GM21360 (cell line): ENCODE measurements at regions not wholly inside any gene's neighbourhood (a gene's known extent, or its start where the extent isn't known, plus 50 kb on each side); places are given as distances from the start of the nearest gene placed in this dataset.
"Not testable (repeated sequence)": the region's sequence is repeated elsewhere in the genome, so short reads cannot be mapped to it uniquely, and the experiment has no call there.

Source experiments
- ATAC-seq: cut with Tn5 transposase; IDR thresholded peaks from one replicate; pipeline ENCODE4 v1.9.1; 2021; ENCODE audit warnings: mild to moderate bottlenecking, moderate library complexity; ENCODE audit not compliant: unreplicated experiment

DNA sequence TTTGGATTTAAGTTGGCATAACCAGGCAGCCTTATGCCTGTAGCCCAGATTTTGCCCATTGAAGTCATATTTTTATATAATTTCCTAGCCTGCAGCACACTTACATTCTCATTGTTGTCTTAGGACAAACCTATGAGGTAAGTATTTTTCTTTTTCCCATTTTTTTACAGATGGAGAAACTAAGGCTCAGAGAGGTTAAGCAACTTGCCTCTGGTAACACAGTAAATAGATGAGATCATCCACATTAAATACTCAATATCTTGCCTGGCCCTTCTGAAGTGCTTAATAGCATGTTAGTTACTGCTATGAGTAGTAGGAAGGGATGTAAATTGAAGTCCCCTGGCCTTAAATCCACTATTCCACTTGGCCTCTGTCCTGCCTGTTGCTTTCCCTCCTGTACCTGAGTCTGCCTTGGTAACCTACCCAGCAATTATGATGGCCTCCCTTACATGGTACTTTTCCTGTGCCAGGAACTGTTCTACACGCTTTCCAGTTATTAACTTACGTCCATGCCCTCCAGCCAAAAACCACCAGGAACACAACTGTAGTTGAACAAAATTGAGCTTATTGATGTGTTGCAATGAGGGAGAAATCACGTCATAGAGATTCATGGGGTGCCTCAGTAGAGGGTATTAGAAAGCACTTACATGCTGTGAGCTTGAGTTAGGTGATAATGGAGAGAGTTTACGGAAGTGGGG is 111.6 kb upstream of the FGGY start:
- no peak for ATAC-seq

DNA sequence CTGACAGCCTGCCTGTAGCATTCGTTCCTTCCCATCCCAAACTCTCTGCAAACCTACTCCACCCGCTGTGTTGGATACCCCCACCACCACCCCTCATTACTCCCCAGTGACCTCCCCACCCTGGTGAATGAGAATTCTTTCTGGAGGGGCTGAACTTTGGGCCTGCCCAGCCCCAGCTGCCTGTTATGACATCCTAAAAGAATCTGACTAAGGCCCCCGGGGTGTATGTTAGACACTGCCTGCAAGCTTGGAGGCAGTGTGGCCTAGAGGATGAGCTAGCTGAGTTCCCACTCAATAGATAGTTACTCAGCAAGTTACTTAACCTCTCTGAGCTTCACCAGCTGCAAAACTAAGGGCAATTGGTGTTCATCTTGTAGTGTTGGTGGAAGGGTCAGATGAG is 110.2 kb upstream of the FGGY start:
- ATAC-seq: no peak

DNA sequence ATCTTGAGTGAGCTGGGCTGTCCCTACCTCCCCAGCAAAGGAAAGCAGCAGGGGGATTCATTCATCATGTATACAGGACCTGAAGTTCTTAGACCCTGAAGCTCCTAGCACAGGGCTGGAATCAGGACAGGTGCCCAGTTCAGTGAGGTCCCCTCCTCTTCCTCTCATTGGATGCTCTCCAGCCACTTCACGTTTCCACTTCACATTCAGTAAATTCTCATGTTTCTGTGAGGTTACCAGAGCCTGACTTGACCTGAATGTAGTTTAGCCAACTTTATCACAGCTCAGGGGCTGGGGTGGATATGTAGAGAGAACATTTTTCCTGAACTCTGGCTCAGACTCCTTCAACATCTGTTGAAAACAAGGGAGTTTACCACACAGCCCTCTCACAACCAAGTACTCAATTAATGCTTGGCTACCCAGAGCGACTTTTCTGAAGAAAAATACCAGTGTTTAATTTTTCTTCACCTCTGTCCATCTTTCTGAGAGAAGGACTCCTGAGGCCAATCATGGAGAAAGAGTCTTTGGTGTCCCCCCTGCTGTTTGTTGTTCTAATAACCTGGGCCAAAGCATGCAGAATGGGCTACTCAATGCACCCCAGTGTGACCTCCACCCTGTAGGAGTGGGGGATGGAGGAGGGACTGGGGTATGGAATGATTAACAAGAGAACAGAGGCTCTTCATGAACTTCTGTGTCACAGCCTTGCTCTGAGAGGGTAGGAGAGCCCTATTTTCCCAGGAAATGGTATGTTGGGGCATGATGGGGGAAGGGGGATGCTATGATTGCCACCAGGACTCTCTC is 108.3 kb upstream of the FGGY start:
- ATAC-seq: no peak

DNA sequence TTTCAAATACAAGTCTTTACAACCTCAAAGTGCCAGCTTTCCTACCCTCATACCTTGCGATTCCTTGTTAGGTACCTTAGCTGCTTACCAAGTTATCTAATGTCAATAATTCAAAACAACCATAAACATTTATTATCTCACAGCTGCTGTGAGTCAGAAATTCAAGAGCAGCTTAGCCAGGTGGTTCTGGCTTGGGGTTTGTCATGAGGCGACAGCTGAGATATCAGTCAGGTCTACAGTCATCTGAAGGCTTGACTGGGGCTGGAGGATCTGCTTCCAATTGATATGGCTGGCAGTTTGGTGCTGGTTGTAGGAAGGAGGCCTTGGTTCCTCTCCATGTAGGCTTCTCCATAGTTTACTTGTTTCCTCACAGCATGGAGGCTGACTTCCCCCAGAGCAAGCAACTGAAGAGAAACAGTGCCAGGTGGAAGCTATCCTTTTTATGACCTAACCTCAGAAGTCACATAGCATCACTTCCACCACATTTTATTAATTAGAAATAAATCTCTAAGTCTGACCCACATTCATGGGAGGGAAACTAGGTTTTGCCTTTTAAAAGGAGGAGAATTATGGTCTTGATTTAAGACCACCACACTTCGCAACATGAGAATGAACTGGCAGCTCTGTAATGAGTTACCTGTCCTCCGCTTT is 103.3 kb upstream of the FGGY start:
- no peak for ATAC-seq

DNA sequence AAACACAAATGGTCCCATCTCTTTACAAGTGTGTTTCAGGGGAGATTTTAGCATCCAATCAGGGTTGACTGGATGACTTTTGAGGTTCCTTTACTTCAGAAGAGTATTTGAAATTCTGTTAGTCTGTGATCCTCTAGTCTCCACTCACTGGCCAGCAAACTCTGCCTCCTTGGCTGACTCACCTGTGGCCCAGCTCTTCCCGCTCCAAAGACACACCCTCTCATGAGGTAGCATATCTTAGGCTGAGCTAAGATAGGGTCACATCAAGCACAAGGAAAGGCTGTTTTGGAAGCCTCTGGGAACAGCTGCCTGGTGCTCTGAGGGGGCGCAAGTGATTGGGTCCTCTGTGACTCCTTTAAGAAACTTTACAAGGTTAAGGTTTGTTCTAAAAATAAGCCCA is 102.3 kb upstream of the FGGY start:
- no peak for ATAC-seq

DNA sequence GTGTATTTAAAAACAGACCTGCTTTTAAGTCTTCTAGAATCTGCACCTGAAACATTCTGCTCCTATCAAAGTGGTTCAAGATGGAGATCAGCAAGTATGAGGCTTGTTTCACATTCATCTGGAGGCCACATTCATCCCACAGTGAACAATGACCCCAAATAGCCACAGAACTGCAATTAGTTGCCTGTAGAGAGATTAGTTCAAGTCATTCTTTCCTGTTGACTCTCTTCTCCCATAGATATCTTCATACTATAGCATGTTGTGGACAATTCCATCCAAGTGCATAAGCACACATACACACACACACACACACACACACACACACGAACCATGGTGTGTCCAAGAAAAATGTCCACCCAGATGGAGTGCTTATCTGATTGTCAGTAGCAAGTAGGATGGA is 101.7 kb upstream of the FGGY start:
- ATAC-seq: no peak

DNA sequence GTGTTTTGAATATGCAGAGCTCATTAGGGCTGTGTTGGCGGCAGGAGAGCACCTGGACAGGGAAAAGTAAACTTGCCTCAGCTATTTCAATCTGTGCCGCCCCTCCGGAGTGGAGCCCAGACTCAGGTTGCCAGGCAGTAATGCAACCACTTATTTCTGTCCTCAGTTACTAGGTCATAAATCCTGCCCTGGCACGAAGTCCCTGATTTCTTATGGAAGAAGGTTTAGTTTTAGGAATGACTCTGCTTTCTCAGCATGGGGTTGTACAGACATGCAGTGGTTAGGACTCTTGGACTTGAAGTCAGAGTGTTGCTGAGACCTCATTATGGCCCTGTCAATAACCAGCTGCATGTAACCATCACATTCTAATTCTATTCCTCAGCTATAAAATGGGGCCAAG is 98.3 kb upstream of the FGGY start:
- ATAC-seq: no peak

DNA sequence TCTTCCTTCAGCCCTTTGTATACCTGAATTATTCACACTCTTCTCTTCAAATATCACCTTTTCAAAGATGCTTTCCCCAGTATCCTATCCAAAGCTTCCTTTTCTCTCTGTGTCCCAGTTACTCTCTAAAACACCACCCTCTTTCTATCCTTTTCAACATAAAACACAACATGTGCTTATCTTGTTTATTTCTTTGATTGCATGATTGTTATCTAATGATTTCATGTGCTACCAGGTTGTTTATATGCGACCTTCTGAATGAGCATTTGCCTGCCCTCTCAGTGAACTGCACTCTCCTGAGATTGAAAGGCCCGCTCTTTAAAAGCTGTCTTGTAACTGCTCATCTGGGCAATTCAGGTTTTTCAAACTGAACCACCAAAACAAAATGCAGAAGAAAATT is 97.7 kb upstream of the FGGY start:
- ATAC-seq: no peak

DNA sequence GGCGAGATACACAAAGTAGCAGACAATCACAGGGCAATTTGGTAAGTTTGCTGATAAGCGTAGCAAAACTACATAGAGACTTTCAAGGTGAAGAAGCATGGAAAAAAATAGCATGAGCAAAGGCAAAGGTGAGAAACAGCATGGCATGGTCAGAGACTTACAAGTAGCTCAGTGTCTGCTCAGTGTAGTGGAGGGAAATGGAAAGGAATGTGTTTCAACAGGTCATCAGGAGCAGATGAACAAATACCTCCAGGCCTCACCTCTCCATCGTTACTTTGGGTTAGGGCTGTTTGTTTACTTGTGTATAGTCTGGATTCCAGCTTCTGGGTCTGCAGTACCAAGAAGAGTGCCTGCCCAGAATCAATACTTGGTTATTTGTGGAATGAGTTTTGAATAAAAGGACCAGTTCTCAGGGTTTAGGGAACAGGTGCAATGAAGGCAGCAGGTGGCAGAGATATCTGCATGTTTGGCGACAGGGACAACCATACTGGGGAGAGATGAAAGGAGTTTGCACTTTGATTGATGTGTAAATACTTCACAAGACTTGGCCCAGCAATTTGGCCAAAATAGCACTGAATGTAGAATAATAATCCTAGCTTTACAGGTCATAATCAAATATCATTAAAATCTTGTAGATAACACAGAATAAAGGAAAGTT is 97.0 kb upstream of the FGGY start:
- no peak for ATAC-seq

DNA sequence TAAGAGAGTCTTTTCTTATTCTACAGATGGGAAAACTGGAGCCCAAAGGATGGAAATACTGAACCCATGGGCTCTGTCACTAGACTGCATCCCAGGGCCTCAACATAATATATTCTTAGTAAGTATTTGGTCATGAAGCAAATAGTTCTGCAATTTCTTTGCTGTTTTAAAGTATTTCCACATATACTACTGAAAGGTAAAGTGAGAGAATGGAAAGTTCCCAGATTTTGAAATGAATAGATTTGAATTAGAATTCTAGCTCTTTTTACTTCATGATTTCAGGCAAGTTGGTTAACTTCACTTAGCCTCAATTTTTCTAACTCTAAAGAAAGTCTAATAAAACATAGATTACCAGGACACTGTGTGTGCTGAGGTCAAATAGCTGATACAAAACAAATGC is 95.6 kb upstream of the FGGY start:
- no peak for ATAC-seq

DNA sequence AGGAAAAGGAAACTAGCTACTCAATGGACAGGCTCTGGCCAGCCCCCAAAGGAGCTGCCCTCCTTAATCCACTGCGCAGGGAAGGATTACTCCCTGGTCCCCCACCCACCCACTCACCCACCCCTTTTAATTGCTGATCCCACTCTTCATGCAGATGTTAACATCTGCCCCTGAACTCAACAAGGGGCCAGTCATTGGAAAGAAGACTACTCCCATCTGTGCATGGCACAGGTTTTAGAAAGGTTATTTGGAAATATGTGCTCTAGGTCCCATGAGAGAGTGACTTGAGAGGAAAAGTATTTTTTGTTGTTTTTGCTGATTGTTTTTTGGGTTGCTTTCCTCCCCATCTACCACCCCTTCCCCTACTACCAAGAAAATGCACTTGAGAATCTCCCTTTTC is 94.4 kb upstream of the FGGY start:
- no peak for ATAC-seq

DNA sequence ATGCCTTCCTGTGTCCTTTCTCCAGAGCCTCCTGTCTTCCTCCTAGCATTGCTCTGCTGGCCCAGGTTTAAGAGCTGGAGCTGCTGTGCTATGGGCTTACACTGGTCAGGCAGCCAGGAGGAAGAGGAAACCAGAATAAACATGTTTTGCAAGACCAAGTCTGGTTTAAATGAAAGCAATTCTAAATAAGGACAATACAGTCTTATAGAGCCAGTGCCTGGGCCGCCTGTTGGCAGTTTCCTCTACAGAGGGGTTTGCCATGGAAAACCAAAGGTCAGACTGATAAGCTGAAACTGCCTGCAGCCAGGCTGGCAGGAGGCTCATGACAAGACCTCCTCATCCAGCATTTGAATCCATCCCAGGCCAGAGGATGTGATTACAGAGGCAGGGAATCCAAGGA is 92.9 kb upstream of the FGGY start:
- ATAC-seq: no peak

DNA sequence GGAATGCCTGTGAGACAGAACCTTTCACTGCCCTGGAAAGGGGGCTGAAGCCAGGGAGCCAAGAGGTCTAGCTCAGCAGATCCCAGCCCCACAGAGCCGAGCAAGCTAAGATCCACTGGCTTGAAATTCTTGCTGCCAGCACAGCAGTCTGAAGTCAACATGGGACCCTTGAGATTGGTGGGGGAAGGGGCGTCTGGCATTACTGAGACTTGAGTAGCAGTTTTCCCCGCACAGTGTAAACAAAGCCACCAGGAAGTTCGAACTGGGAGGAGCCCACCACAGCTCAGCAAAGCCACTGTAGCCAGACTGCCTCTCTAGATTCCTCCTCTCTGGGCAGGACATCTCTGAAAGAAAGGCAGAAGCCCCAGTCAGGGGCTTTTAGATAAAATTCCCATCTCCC is 90.3 kb upstream of the FGGY start:
- not testable (repeated sequence) for ATAC-seq

DNA sequence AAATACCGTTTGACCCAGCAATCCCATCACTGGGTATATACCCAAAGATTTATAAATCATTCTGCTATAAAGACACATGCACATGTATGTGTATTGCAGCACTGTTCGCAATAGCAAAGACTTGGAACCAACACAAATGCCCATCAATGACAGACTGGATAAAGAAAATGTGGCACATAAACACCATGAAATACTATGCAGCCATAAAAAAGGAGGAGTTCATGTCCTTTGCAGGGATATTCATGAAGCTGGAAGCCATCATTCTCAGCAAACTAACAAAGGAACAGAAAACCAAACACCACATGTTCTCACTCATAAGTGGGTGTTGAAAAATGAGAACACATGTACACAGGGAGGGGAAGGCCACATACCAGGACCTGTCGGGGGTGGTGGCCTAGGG is 86.5 kb upstream of the FGGY start:
- ATAC-seq: not testable (repeated sequence)

DNA sequence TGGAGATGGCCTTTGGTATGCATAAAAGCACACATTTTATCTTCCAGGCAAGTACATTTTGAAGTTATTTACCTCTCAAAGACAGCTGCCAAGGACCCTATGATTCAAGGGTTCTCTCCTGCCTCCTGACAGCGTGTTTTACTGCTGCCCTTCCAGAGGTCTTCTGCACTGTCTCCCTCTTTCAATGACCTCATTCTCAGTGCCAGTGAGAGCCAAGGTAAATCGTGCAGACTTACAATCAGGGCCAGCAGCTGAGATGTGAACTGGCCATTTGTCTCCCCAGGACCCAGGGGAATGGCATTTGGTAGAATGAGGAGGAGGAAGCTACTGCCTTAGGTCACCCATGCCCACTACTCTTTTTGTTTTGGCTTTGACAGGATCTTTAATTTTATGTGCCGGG is 84.2 kb upstream of the FGGY start:
- ATAC-seq: no peak

DNA sequence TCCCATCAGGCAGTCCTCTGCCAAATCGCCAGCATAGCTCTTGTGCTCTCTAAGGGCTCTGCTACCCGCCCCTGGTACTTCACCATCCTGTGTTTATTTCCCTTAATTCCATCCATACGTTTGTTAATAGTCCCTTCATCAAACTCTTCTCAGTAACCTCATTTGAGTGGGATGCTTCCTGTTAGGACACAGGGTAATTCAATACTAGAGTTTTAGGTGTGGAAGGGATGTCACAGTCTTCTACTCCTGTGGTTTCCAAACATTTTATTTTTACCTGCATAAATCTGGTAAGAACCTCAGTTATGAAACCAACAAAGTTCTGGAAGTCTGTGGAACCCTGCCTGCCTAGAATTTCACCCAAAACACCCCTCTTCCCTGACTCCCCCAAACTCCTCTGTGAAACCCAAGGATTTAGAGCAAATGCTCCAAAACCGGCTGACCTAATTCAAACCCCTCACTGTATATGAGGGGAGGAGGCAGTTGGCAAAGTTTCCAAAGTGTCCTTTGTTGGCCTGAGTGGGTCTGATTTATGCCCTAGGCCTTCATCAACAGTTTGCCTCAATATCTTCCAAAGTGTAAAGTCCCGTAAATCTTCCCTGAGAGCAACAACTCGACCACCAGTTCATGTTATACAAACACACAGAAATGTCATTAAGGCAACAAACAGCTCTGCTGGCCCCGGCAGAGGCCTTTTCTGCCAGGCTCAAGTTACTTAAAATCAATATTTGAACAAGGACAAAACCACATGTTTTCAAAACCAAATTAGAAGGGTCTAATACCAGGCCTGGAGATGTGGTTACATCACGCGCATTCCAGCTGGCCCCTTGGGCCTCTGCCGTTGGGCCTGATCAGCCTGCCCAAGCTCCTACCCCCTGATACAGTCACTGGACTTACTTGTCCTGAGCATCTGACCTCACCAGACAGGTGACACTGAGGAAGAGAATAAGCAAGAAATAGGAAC is 82.4 kb upstream of the FGGY start:
- ATAC-seq: no peak

DNA sequence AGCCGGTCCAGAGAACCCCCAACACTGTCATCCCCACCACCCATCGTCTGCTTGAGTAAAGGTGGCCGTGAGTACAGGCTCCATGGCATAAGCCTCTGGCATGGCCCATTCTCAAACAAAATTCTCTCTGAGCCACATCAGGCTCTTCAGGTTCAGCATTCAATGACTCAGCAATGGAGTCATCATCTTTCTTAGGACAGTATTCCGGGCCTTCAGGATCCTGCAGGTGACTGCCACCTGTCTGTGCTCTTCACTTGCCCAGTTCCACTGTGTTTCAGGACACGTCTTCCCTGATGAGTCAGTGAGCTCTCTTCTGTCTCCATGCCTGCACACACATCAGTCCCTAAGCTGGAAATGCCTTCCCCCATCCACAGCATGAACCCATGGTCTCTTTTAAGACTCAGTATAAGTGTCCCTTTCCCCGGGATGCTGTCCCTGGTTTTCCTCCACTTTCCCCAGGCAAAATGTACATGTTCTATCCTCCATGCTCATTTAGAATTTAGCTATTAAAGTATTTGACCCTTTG is 81.1 kb upstream of the FGGY start:
- no peak for ATAC-seq

DNA sequence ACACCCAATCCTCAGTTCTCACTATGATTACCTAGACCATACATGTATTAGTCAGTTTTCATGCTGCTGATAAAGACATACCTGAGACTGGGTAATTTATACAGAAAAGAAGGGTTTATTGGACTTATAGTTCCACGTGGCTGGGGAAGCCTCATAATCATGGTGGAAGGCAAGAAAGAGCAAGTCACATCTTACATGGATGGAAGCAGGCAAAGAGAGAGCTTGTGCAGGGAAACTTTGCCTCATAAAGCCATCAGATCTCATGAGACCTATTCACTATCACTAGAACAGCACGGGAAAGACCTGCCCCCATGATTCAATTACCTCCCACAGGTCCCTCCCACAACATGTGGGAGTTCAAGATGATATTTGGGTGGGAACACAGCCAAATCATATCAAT is 79.5 kb upstream of the FGGY start:
- ATAC-seq: not testable (repeated sequence)

DNA sequence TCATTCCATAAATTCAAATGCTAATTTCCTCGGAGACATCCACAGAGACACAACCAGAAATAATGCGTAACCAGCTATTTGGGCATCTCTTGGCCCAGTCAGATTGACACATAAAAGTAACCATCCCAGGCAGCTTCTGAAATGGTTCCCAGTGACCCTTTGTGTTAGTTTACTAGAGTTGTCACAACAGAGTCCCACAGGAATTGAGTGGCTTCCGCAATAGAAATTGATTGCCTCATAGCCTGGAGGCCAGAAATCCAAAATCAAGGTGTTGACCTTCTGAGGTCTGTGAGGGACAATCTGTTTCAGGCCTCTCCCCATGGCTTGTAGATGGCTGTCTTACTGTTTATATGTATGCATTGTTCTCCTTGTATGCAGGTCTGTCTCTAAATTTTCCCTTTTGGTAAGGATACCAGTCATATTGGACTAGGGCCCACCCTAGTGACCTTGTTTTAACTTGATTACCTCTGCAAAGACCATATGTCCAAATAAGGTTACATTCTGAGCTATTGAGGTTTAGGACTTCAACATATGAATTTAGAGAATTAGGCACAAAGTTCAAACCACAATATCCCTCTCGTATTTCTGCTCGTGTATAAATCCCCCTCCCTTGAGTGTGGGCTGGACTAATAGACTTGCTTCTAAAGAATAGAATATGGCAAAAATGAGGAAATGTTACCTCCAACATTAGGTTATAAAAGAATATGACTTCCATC is 78.2 kb upstream of the FGGY start:
- no peak for ATAC-seq

DNA sequence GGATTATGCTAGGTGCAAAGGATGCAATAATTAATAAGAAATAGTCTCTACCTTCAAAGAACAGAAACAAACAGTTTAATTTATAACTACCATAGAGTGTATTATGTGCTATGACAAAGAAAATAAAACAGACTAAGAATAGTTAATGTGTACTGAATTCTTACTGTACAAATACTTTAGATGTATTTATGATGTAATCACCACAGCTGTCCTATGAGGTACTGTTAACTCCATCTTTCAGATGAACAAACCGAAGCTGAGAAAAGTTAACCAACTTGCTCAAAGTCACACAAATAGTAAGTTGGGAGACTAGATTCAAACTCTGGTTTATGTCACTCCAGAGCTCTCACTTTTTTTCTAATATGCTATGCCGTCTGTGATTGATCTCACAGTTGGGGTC is 77.0 kb upstream of the FGGY start:
- ATAC-seq: no peak
